Esophagus muscularis mucosa (tissue), 4 donors: ENCODE measurements at regions not wholly inside any gene's neighbourhood (a gene's known extent, or its start where the extent isn't known, plus 50 kb on each side); places are given as distances from the start of the nearest gene placed in this dataset.

Source experiments
- EP300 ChIP-seq: sonication (generic); formaldehyde crosslinking; IDR thresholded peaks from one replicate; pipeline ENCODE4 v1.6.1; 2017; ENCODE audit warnings: antibody characterized with exemption
- POLR2A ChIP-seq: fragments of 450-650 bp; IDR thresholded peaks from one replicate; pipeline ENCODE4 v1.6.1; 2017; ENCODE audit warnings: antibody characterized with exemption, moderate library complexity, mild to moderate bottlenecking, low read depth
- POLR2AphosphoS5 ChIP-seq, 2 donors: sonication (generic); formaldehyde crosslinking; IDR thresholded peaks; one replicate each; pipeline ENCODE4 v1.6.1; 2017; ENCODE audit warnings: antibody characterized with exemption in 2 of 2
- TF ChIP-seq, protein P1 (sequence below), 3 experiments: fragments of 200-600 bp in 2 of 3; fragments of 450-650 bp in 1 of 3; sonication (generic) in 2 of 3; IDR thresholded peaks; one replicate each; pipeline ENCODE4 v1.5.1; 2017 to 2019; ENCODE audit warnings: antibody characterized with exemption in 3 of 3, mild to moderate bottlenecking in 2 of 3, moderate library complexity in 1 of 3

GRCh38 chr22:46099740-46100139 is 50.6 kb upstream of the PPARA start:
- no peak for TF ChIP-seq POLR2AphosphoS5 (IDR thresholded peaks at IDR 0.05)
- TF ChIP-seq, protein P1, sequence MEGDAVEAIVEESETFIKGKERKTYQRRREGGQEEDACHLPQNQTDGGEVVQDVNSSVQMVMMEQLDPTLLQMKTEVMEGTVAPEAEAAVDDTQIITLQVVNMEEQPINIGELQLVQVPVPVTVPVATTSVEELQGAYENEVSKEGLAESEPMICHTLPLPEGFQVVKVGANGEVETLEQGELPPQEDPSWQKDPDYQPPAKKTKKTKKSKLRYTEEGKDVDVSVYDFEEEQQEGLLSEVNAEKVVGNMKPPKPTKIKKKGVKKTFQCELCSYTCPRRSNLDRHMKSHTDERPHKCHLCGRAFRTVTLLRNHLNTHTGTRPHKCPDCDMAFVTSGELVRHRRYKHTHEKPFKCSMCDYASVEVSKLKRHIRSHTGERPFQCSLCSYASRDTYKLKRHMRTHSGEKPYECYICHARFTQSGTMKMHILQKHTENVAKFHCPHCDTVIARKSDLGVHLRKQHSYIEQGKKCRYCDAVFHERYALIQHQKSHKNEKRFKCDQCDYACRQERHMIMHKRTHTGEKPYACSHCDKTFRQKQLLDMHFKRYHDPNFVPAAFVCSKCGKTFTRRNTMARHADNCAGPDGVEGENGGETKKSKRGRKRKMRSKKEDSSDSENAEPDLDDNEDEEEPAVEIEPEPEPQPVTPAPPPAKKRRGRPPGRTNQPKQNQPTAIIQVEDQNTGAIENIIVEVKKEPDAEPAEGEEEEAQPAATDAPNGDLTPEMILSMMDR (IDR thresholded peaks at IDR 0.05): no peak
- no peak for TF ChIP-seq POLR2A
- no peak for TF ChIP-seq EP300
